Body of pancreas (tissue), 4 donors: ENCODE measurements at regions not wholly inside any gene's neighbourhood (a gene's known extent, or its start where the extent isn't known, plus 50 kb on each side); places are given as distances from the start of the nearest gene placed in this dataset.

Experiments used
- ATAC-seq: fragments of 150-250 bp; one replicate; pipeline ENCODE4 v1.9.1; 2016
- DNase-seq, 4 donors: peaks; one replicate each; pipeline ENCODE4 v3.0.0-alpha.2; 2019
- H3K27ac ChIP-seq, 4 donors: fragments of 200-600 bp; sonication (generic); 1 replicate in 3 of 4; 2 replicates in 1 of 4; pipeline versions ENCODE4 v1.5.1 to v1.6.1; 2016 to 2019; ENCODE audit warnings: mild to moderate bottlenecking in 1 of 4, mixed read lengths in 1 of 4, moderate library complexity in 1 of 4
- H3K27me3 ChIP-seq, 2 donors: fragments of 200-600 bp; sonication (generic); one replicate each; pipeline ENCODE4 v1.6.0; 2016; ENCODE audit warnings: mild to moderate bottlenecking in 1 of 2
- H3K36me3 ChIP-seq, 2 donors: fragments of 200-600 bp; sonication (generic); replicated peaks in 1 of 2; 2 replicates each; pipeline ENCODE4 v1.5.1; 2016; ENCODE audit warnings: low read depth in 2 of 2; ENCODE audit not compliant: insufficient read depth in 1 of 2
- H3K4me1 ChIP-seq: fragments of 200-600 bp; sonication (generic); one replicate; pipeline ENCODE4 v1.6.0; 2016
- H3K4me3 ChIP-seq, 2 donors: fragments of 200-600 bp; sonication (generic); 1 replicate in 1 of 2; 2 replicates in 1 of 2; pipeline ENCODE4 v1.5.1; 2016 to 2019
- H3K9me3 ChIP-seq, 3 donors: fragments of 200-600 bp; sonication (generic); 1 replicate in 2 of 3; 2 replicates in 1 of 3; pipeline ENCODE4 v1.5.1; 2016
- CTCF ChIP-seq, 7 experiments: fragments of 450-650 bp in 4 of 7; fragments of 200-600 bp in 3 of 7; sonication (generic) in 3 of 7; IDR thresholded peaks; one replicate each; pipeline ENCODE4 v1.5.1; 2016 to 2019; ENCODE audit warnings: antibody characterized with exemption in 7 of 7
- POLR2A ChIP-seq, 3 donors: fragments of 450-650 bp; IDR thresholded peaks; one replicate each; pipeline ENCODE4 v1.6.1; 2016; ENCODE audit warnings: antibody characterized with exemption in 3 of 3, mild to moderate bottlenecking in 2 of 3
- WGBS, 2 donors: methylation state at CpG; one replicate each; pipeline ENCODE4 v1.1.5; 2017; 5-methylcytosine and 5-hydroxymethylcytosine counted together
- intact Hi-C: fragments of 100-400 bp; cut with DNase I; formaldehyde crosslinking; loops from one replicate; pipeline ENCODE4 v1.15.1; 2023

GRCh38 chr10:91335147-91335546 is 75.0 kb upstream of the HECTD2 start:
- Histone ChIP-seq H3K4me1 (no peaks in the 10 kb centered on the region), H3K4me3 (no peak overlapping the region), H3K9me3 (no peaks in the 10 kb centered on the region), H3K27ac (no peak overlapping the region), H3K27me3 (no peaks in the 10 kb centered on the region), H3K36me3 (no peaks in the 10 kb centered on the region)
- WGBS, 2 donors, result 70% methylated on average over 3 of the region's 3 CpGs
- intact Hi-C loops, result no loop called here
- DNase-seq (no peak), ATAC-seq (no peak)
- TF ChIP-seq CTCF (IDR thresholded peaks at IDR 0.05) (no peak), POLR2A (IDR thresholded peaks at IDR 0.05) (no peak)

GRCh38 chr10:91339729-91340128 is 70.4 kb upstream of the HECTD2 start:
- Histone ChIP-seq H3K4me1 (no peaks in the 10 kb centered on the region), H3K27ac (no peak overlapping the region), H3K9me3 (no peaks in the 10 kb centered on the region), H3K4me3 (no peak overlapping the region), H3K27me3 (no peaks in the 10 kb centered on the region), H3K36me3 (no peaks in the 10 kb centered on the region)
- WGBS, 2 donors, result 80 to 90% methylated on average over 1 of the region's 1 CpG
- ATAC-seq (no peak), DNase-seq (no peak)
- TF ChIP-seq CTCF (IDR thresholded peaks at IDR 0.05), result no peak
- no peak for TF ChIP-seq POLR2A (IDR thresholded peaks at IDR 0.05)
- intact Hi-C loops, result no loop called here

- H3K36me3 ChIP-seq, result no peaks in the 10 kb centered on the region
- intact Hi-C loops, result no loop called here
- ATAC-seq, result no peak
Measured at GRCh38 chr10:91340613-91341362, 69.4 kb upstream of the HECTD2 start.

GRCh38 chr10:91341686-91342085 is 68.5 kb upstream of the HECTD2 start:
- H3K4me1 ChIP-seq, result no peaks in the 10 kb centered on the region
- TF ChIP-seq CTCF (IDR thresholded peaks at IDR 0.05) (no peak), POLR2A (IDR thresholded peaks at IDR 0.05) (no peak)
- DNase-seq (no peak), ATAC-seq (no peak)
- no peaks in the 10 kb centered on the region for H3K27me3 ChIP-seq
- H3K9me3 ChIP-seq, result no peaks in the 10 kb centered on the region
- H3K36me3 ChIP-seq, result no peaks in the 10 kb centered on the region
- H3K27ac ChIP-seq, result no peak overlapping the region
- intact Hi-C loops, result no loop called here
- no peak overlapping the region for H3K4me3 ChIP-seq

More at GRCh38 chr10:91340613-91341362, 69.4 kb upstream of the HECTD2 start:
- Histone ChIP-seq H3K9me3 (no peaks in the 10 kb centered on the region), H3K4me1 (no peaks in the 10 kb centered on the region), H3K27ac (no peak overlapping the region), H3K4me3 (no peak overlapping the region), H3K27me3 (no peaks in the 10 kb centered on the region)
- no peak for TF ChIP-seq POLR2A (IDR thresholded peaks at IDR 0.05)
- no peak for TF ChIP-seq CTCF (IDR thresholded peaks at IDR 0.05)
- 80 to 85% methylated on average over 8 of the region's 8 CpGs for WGBS, 2 donors
- no peak for DNase-seq

GRCh38 chr10:91343010-91343409 is 67.1 kb upstream of the HECTD2 start:
- Histone ChIP-seq H3K27ac (no peak overlapping the region), H3K4me1 (no peaks in the 10 kb centered on the region), H3K4me3 (no peak overlapping the region), H3K27me3 (no peaks in the 10 kb centered on the region), H3K9me3 (no peaks in the 10 kb centered on the region), H3K36me3 (no peaks in the 10 kb centered on the region)
- no peak for TF ChIP-seq CTCF (IDR thresholded peaks at IDR 0.05)
- no peak for TF ChIP-seq POLR2A (IDR thresholded peaks at IDR 0.05)
- ATAC-seq (no peak), DNase-seq (no peak)
- WGBS, 2 donors, result 50 to 52% methylated on average over 1 of the region's 1 CpG
- intact Hi-C loops, result no loop called here
